ENCODE measurements at regions not wholly inside any gene's neighbourhood (a gene's known extent, or its start where the extent isn't known, plus 50 kb on each side); places are given as distances from the start of the nearest gene placed in this dataset.

DNA sequence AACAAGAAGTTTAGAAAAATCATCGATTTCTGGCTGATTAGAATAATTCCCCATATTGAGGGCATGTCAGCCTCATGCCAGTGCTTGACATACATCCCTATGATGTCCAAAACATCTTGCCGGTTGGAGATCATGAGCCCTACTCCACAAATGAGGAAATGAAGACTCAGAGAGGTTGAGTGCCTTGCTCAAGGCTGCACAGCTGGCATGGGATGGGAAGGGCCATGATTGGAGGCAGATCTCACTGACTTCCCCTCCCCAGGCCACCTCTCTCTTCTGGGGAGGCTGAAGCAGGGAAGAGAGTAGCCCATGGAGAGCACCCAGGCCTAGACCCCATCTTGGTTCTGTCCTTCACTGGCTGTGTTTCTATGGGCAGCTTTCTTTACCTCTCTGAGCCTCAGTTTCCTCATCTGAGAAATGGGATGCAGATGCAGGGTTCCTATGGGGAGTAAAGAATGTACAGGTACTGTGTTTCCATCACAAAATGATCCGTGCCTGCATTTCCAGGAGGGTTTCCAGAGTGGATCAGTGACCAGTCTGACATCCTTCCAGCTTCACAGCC, 145.7 kb downstream of the SYF2 start:
- TF ChIP-seq POLR2AphosphoS5 (IDR thresholded peaks at IDR 0.05; ENCODE audit: low read depth, low read length) (no peak), POLR2A (IDR thresholded peaks at IDR 0.05; ENCODE audit: low read depth, low read length) (no peak), TAF1 (IDR thresholded peaks at IDR 0.05; ENCODE audit: borderline replicate concordance, low read depth, low read length) (no peak)

Data from GM12892 (cell line).